ENCODE measurements at regions not wholly inside any gene's neighbourhood (a gene's known extent, or its start where the extent isn't known, plus 50 kb on each side); places are given as distances from the start of the nearest gene placed in this dataset.

- TF ChIP-seq RARB (CRISPR knock-in tag; IDR thresholded peaks at IDR 0.05) (no peak), SNAI2 (CRISPR knock-in tag; IDR thresholded peaks at IDR 0.05) (no peak), ZNF8 (CRISPR knock-in tag; IDR thresholded peaks at IDR 0.05) (no peak), PATZ1 (CRISPR knock-in tag; IDR thresholded peaks at IDR 0.05; ENCODE audit: borderline replicate concordance) (no peak), CSDC2 (CRISPR knock-in tag; IDR thresholded peaks at IDR 0.05) (no peak), ZFP30 (CRISPR knock-in tag; IDR thresholded peaks at IDR 0.05) (no peak), ZFP3 (CRISPR knock-in tag; IDR thresholded peaks at IDR 0.05) (no peak), ISL1 (CRISPR knock-in tag; IDR thresholded peaks at IDR 0.05) (no peak), ESRRG (CRISPR knock-in tag; IDR thresholded peaks at IDR 0.05) (no peak), OSR1 (CRISPR knock-in tag; IDR thresholded peaks at IDR 0.05) (no peak)
- TF ChIP-seq, protein P1, sequence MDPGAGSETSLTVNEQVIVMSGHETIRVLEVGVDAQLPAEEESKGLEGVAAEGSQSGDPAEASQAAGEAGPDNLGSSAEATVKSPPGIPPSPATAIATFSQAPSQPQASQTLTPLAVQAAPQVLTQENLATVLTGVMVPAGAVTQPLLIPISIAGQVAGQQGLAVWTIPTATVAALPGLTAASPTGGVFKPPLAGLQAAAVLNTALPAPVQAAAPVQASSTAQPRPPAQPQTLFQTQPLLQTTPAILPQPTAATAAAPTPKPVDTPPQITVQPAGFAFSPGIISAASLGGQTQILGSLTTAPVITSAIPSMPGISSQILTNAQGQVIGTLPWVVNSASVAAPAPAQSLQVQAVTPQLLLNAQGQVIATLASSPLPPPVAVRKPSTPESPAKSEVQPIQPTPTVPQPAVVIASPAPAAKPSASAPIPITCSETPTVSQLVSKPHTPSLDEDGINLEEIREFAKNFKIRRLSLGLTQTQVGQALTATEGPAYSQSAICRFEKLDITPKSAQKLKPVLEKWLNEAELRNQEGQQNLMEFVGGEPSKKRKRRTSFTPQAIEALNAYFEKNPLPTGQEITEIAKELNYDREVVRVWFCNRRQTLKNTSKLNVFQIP (CRISPR knock-in tag; IDR thresholded peaks at IDR 0.05; ENCODE audit: borderline replicate concordance, low read depth), result no peak
Observed at GRCh38 chr5:13624283-13625074, 320.0 kb downstream of the DNAH5 start.

Data from SK-N-SH treated with all-trans-retinoic acid at 6 μM for 48 hours (cell line).